ENCODE measurements at regions not wholly inside any gene's neighbourhood (a gene's known extent, or its start where the extent isn't known, plus 50 kb on each side); places are given as distances from the start of the nearest gene placed in this dataset.

DNA sequence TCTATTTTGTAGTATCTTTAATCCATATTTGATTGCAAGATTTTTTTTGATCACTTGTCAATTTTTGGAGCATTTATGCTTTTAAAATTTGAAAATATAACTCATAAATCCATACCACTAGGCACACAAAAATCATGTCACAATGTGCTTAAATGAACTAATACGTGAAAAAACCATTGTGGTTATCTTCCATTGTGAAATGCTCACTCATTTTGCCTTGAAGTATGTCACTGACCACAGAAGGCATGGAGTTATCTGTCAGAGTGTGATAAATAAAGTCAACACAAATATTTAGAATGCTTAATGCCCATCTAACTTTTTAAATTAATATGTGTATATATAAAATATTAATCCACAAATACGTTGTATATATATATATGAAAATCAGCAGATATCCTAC is 347.2 kb downstream of the PTPRC start:
- DNase-seq (ENCODE audit: low read depth, low spot score) (no peak), ATAC-seq (no peak), FAIRE-seq (no peak)
- H2AFZ ChIP-seq (ENCODE audit: control insufficient read depth, low read depth, low read length): no peak overlapping the region
- no peaks in the 10 kb centered on the region for H3K4me1 ChIP-seq (ENCODE audit: control insufficient read depth, insufficient read depth, low read length)
- no peak overlapping the region for H3K4me2 ChIP-seq (ENCODE audit: control insufficient read depth, insufficient read depth)
- ChIA-PET RAD21 (ENCODE audit: unreplicated experiment) (no interaction called here), SMC1A (ENCODE audit: uncharacterized antibody, unreplicated experiment) (interaction anchor here (0.9 to 1.2 kb wide), 3 partner anchors 23 to 46 kb away, joined by 3 read pairs; no protein-coding TSS in a partner anchor), POLR2A (no interaction called here), CTCF (no interaction called here)
- H3K9ac ChIP-seq (ENCODE audit: control insufficient read depth, insufficient read depth, low read length): no peak overlapping the region
- H3K27me3 ChIP-seq (replicated peaks in 1 of 2; ENCODE audit: control insufficient read depth in 2 of 2, insufficient read depth in 2 of 2, low read length in 1 of 2): no peaks in the 10 kb centered on the region
- BruUV-seq (replicated peaks): no TSS peak
- no peaks in the 10 kb centered on the region for H3K36me3 ChIP-seq (ENCODE audit: control insufficient read depth in 2 of 2, insufficient read depth in 2 of 2, low read length in 1 of 2)
- no peak overlapping the region for H3K4me3 ChIP-seq
- no peak overlapping the region for H3K27ac ChIP-seq (ENCODE audit: control insufficient read depth, insufficient read depth)
- 43% methylated on average over 2 of the region's 2 CpGs for WGBS (ENCODE audit: insufficient coverage, insufficient replicate concordance, low lambda C conversion rate, missing lambda C conversion rate)
- intact Hi-C loops (cut with micrococcal nuclease; ENCODE audit: unreplicated experiment): no loop called here
- peaks cover 1% of the 10 kb centered on the region; the same call in 1 of the 3 replicates for H3K9me3 ChIP-seq (replicated peaks; ENCODE audit: control insufficient read depth, insufficient read depth, low read length)
- no peaks in the 10 kb centered on the region for H3K79me2 ChIP-seq (ENCODE audit: control insufficient read depth, insufficient read depth, low read length)
- in situ Hi-C loops (cut with MboI): no loop called here
- no peaks in the 10 kb centered on the region for H4K20me1 ChIP-seq (ENCODE audit: control insufficient read depth, insufficient read depth)
- TF ChIP-seq MYC (IDR thresholded peaks at IDR 0.05; ENCODE audit: insufficient read depth, insufficient read length, insufficient replicate concordance, low read length, severe bottlenecking): no peak
- TF ChIP-seq, protein P1, sequence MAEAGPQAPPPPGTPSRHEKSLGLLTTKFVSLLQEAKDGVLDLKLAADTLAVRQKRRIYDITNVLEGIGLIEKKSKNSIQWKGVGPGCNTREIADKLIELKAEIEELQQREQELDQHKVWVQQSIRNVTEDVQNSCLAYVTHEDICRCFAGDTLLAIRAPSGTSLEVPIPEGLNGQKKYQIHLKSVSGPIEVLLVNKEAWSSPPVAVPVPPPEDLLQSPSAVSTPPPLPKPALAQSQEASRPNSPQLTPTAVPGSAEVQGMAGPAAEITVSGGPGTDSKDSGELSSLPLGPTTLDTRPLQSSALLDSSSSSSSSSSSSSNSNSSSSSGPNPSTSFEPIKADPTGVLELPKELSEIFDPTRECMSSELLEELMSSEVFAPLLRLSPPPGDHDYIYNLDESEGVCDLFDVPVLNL (IDR thresholded peaks at IDR 0.05; ENCODE audit: low read depth, low read length): no peak
- TF ChIP-seq, protein P2, sequence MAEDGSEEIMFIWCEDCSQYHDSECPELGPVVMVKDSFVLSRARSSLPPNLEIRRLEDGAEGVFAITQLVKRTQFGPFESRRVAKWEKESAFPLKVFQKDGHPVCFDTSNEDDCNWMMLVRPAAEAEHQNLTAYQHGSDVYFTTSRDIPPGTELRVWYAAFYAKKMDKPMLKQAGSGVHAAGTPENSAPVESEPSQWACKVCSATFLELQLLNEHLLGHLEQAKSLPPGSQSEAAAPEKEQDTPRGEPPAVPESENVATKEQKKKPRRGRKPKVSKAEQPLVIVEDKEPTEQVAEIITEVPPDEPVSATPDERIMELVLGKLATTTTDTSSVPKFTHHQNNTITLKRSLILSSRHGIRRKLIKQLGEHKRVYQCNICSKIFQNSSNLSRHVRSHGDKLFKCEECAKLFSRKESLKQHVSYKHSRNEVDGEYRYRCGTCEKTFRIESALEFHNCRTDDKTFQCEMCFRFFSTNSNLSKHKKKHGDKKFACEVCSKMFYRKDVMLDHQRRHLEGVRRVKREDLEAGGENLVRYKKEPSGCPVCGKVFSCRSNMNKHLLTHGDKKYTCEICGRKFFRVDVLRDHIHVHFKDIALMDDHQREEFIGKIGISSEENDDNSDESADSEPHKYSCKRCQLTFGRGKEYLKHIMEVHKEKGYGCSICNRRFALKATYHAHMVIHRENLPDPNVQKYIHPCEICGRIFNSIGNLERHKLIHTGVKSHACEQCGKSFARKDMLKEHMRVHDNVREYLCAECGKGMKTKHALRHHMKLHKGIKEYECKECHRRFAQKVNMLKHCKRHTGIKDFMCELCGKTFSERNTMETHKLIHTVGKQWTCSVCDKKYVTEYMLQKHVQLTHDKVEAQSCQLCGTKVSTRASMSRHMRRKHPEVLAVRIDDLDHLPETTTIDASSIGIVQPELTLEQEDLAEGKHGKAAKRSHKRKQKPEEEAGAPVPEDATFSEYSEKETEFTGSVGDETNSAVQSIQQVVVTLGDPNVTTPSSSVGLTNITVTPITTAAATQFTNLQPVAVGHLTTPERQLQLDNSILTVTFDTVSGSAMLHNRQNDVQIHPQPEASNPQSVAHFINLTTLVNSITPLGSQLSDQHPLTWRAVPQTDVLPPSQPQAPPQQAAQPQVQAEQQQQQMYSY (CRISPR knock-in tag; IDR thresholded peaks at IDR 0.05): no peak
- no peak for TF ChIP-seq RBBP5 (conservative IDR thresholded peaks at IDR 0.05)
- no peak for TF ChIP-seq KDM1A (IDR thresholded peaks at IDR 0.05; ENCODE audit: borderline replicate concordance)
- TF ChIP-seq, protein P3, sequence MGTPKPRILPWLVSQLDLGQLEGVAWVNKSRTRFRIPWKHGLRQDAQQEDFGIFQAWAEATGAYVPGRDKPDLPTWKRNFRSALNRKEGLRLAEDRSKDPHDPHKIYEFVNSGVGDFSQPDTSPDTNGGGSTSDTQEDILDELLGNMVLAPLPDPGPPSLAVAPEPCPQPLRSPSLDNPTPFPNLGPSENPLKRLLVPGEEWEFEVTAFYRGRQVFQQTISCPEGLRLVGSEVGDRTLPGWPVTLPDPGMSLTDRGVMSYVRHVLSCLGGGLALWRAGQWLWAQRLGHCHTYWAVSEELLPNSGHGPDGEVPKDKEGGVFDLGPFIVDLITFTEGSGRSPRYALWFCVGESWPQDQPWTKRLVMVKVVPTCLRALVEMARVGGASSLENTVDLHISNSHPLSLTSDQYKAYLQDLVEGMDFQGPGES (IDR thresholded peaks at IDR 0.05): no peak
- TF ChIP-seq, protein P4, sequence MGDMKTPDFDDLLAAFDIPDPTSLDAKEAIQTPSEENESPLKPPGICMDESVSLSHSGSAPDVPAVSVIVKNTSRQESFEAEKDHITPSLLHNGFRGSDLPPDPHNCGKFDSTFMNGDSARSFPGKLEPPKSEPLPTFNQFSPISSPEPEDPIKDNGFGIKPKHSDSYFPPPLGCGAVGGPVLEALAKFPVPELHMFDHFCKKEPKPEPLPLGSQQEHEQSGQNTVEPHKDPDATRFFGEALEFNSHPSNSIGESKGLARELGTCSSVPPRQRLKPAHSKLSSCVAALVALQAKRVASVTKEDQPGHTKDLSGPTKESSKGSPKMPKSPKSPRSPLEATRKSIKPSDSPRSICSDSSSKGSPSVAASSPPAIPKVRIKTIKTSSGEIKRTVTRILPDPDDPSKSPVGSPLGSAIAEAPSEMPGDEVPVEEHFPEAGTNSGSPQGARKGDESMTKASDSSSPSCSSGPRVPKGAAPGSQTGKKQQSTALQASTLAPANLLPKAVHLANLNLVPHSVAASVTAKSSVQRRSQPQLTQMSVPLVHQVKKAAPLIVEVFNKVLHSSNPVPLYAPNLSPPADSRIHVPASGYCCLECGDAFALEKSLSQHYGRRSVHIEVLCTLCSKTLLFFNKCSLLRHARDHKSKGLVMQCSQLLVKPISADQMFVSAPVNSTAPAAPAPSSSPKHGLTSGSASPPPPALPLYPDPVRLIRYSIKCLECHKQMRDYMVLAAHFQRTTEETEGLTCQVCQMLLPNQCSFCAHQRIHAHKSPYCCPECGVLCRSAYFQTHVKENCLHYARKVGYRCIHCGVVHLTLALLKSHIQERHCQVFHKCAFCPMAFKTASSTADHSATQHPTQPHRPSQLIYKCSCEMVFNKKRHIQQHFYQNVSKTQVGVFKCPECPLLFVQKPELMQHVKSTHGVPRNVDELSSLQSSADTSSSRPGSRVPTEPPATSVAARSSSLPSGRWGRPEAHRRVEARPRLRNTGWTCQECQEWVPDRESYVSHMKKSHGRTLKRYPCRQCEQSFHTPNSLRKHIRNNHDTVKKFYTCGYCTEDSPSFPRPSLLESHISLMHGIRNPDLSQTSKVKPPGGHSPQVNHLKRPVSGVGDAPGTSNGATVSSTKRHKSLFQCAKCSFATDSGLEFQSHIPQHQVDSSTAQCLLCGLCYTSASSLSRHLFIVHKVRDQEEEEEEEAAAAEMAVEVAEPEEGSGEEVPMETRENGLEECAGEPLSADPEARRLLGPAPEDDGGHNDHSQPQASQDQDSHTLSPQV (IDR thresholded peaks at IDR 0.05): no peak
- TF ChIP-seq MEF2A (IDR thresholded peaks at IDR 0.05; ENCODE audit: insufficient read depth, low read depth, low read length): no peak
- no peak for TF ChIP-seq TCF12 (IDR thresholded peaks at IDR 0.05; ENCODE audit: low read depth, low read length)
- TF ChIP-seq, protein P5, sequence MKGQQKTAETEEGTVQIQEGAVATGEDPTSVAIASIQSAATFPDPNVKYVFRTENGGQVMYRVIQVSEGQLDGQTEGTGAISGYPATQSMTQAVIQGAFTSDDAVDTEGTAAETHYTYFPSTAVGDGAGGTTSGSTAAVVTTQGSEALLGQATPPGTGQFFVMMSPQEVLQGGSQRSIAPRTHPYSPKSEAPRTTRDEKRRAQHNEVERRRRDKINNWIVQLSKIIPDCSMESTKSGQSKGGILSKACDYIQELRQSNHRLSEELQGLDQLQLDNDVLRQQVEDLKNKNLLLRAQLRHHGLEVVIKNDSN (IDR thresholded peaks at IDR 0.05; ENCODE audit: borderline replicate concordance, extremely low read length, insufficient read depth, low read depth, low read length): no peak
- no peak for TF ChIP-seq IKZF1 (conservative IDR thresholded peaks at IDR 0.05)
- no peak for TF ChIP-seq HCFC1 (IDR thresholded peaks at IDR 0.05; ENCODE audit: low read length)
- no peak for TF ChIP-seq MYB (IDR thresholded peaks at IDR 0.05; ENCODE audit: borderline replicate concordance, low read depth, low read length)
- no peak for TF ChIP-seq JUND (IDR thresholded peaks at IDR 0.05; ENCODE audit: low read depth, low read length)
